Endothelial cell of umbilical vein (primary cell): ENCODE measurements at regions not wholly inside any gene's neighbourhood (a gene's known extent, or its start where the extent isn't known, plus 50 kb on each side); places are given as distances from the start of the nearest gene placed in this dataset.

Experiments
- CTCF ChIP-seq, 2 donors: IDR thresholded peaks; 1 replicate in 1 of 2; 2 replicates in 1 of 2; pipeline ENCODE4 v1.5.1; 2011; ENCODE audit warnings: low read length in 2 of 2, mild to moderate bottlenecking in 2 of 2, moderate library complexity in 2 of 2, control low read depth in 1 of 2, inconsistent platforms in 1 of 2, low read depth in 1 of 2; ENCODE audit not compliant: insufficient read depth in 1 of 2; ENCODE audit errors: extremely low read depth in 1 of 2
- MYC ChIP-seq: IDR thresholded peaks from one replicate; pipeline ENCODE4 v1.6.1; 2011; ENCODE audit warnings: mild to moderate bottlenecking, low read depth, low read length
- POLR2A ChIP-seq: IDR thresholded peaks from 2 replicates; pipeline ENCODE4 v1.6.1; 2012; ENCODE audit warnings: low read depth, mild to moderate bottlenecking, control low read depth, low read length
- POLR2AphosphoS5 ChIP-seq: IDR thresholded peaks from 2 replicates; pipeline ENCODE4 v1.6.1; 2012; ENCODE audit warnings: low read depth, mild to moderate bottlenecking, control low read depth, low read length, moderate library complexity; ENCODE audit not compliant: insufficient read depth
- TF ChIP-seq, protein P1 (sequence below): IDR thresholded peaks from 2 replicates; pipeline ENCODE4 v1.6.1; 2011; ENCODE audit not compliant: insufficient read depth, insufficient read length

DNA sequence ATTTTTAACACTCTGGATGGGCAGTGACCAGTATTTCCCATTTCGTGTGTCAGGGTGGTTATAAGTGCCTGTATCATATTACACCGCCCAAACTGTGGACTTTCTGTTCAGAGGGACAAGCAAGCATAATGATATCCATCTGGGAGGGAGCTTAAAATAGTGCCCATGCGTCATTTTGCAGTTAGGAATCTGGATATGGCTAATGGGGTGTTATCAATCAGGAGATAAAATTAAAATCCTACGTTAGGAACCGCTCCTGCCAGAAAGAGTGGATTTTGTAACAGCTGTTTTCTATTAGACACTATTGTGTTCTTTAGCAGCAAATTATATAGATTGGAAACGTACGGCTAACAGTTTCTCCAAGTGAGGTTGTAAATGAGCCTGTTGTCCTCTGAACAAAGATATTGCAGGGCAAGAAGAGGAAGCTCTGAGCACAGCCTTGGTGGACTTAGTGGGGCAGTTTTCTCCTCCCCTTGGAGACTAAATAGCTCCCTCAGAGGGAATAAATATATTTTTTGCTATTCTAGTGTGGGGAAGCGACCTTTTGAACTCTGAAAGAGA, 160.4 kb downstream of the SPATA31D1 start:
- TF ChIP-seq CTCF (IDR thresholded peaks at IDR 0.05; ENCODE audit: extremely low read depth in 1 of 2, insufficient read depth in 1 of 2, low read depth in 1 of 2, low read length in 2 of 2) (no peak), POLR2A (no peak), MYC (no peak), POLR2AphosphoS5 (no peak)
- TF ChIP-seq, protein P1, sequence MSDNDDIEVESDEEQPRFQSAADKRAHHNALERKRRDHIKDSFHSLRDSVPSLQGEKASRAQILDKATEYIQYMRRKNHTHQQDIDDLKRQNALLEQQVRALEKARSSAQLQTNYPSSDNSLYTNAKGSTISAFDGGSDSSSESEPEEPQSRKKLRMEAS: no peak
